Upper lobe of right lung (tissue), 1 donor: ENCODE measurements at regions not wholly inside any gene's neighbourhood (a gene's known extent, or its start where the extent isn't known, plus 50 kb on each side); places are given as distances from the start of the nearest gene placed in this dataset.

ENCODE experiments used
- ATAC-seq: fragments of 200-7000 bp; cut with Tn5 transposase; one replicate; pipeline ENCODE4 v1.9.1; 2020; ENCODE audit warnings: mild to moderate bottlenecking, moderate library complexity
- DNase-seq: peaks from one replicate; pipeline ENCODE4 v3.0.0-alpha.2; 2020
- H3K27ac ChIP-seq: fragments of 200-600 bp; one replicate; pipeline ENCODE4 v1.8.0; 2022
- H3K27me3 ChIP-seq: fragments of 200-600 bp; one replicate; pipeline ENCODE4 v1.8.0; 2022; ENCODE audit warnings: mild to moderate bottlenecking
- H3K36me3 ChIP-seq: fragments of 200-600 bp; one replicate; pipeline ENCODE4 v1.8.0; 2022
- H3K4me1 ChIP-seq: fragments of 200-600 bp; one replicate; pipeline ENCODE4 v1.8.0; 2022
- H3K4me3 ChIP-seq: fragments of 200-600 bp; one replicate; pipeline ENCODE4 v1.8.0; 2022; ENCODE audit warnings: mild to moderate bottlenecking
- H3K9me3 ChIP-seq: fragments of 200-600 bp; one replicate; pipeline ENCODE4 v1.8.0; 2022
- CTCF ChIP-seq: fragments of 200-600 bp; IDR thresholded peaks from one replicate; pipeline ENCODE4 v1.8.0; 2022; ENCODE audit warnings: antibody characterized with exemption
- intact Hi-C: fragments of 100-400 bp; cut with DNase I; formaldehyde crosslinking; loops from one replicate; pipeline ENCODE4 v1.11.0; 2022
- donor health status: DM: no; HTN: yes; CAD: no; lungs with severe emphysema.

- H3K4me1 ChIP-seq, result no peaks in the 10 kb centered on the region
- H3K27ac ChIP-seq, result no peak overlapping the region
- no peak for ATAC-seq
- no peaks in the 10 kb centered on the region for H3K27me3 ChIP-seq
- no peaks in the 10 kb centered on the region for H3K9me3 ChIP-seq
- TF ChIP-seq CTCF, result no peak
- no peak overlapping the region for H3K4me3 ChIP-seq
- DNase-seq, result no peak
- H3K36me3 ChIP-seq, result no peaks in the 10 kb centered on the region
- intact Hi-C loops, result no loop called here
These were observed 215.4 kb upstream of the DCN start for GRCh38 chr12:91397866-91398532.

GRCh38 chr12:91396293-91396692 lies 213.7 kb upstream of the DCN start:
- Histone ChIP-seq H3K27ac (no peak overlapping the region), H3K36me3 (no peaks in the 10 kb centered on the region), H3K27me3 (no peaks in the 10 kb centered on the region), H3K4me3 (no peak overlapping the region), H3K9me3 (no peaks in the 10 kb centered on the region), H3K4me1 (no peaks in the 10 kb centered on the region)
- ATAC-seq, result no peak
- no peak for DNase-seq
- no peak for TF ChIP-seq CTCF
- intact Hi-C loops, result no loop called here

- no peaks in the 10 kb centered on the region for H3K4me1 ChIP-seq
- H3K27me3 ChIP-seq, result no peaks in the 10 kb centered on the region
- H3K9me3 ChIP-seq, result no peaks in the 10 kb centered on the region
- intact Hi-C loops, result no loop called here
- ATAC-seq, result no peak
- no peak for DNase-seq
- no peaks in the 10 kb centered on the region for H3K36me3 ChIP-seq
- no peak overlapping the region for H3K27ac ChIP-seq
- H3K4me3 ChIP-seq, result no peak overlapping the region
- no peak for TF ChIP-seq CTCF
These were observed 213.1 kb upstream of the DCN start for GRCh38 chr12:91395628-91396135.

GRCh38 chr12:91394903-91395302 lies 212.3 kb upstream of the DCN start:
- ATAC-seq (no peak), DNase-seq (no peak)
- Histone ChIP-seq H3K27me3 (no peaks in the 10 kb centered on the region), H3K9me3 (no peaks in the 10 kb centered on the region), H3K4me3 (no peak overlapping the region), H3K36me3 (no peaks in the 10 kb centered on the region), H3K4me1 (no peaks in the 10 kb centered on the region), H3K27ac (no peak overlapping the region)
- TF ChIP-seq CTCF, result no peak
- intact Hi-C loops, result no loop called here

GRCh38 chr12:91388573-91388972 lies 206.0 kb upstream of the DCN start:
- no peaks in the 10 kb centered on the region for H3K4me1 ChIP-seq
- no peaks in the 10 kb centered on the region for H3K27me3 ChIP-seq
- no peak for DNase-seq
- H3K36me3 ChIP-seq, result no peaks in the 10 kb centered on the region
- no peak overlapping the region for H3K27ac ChIP-seq
- no peak for TF ChIP-seq CTCF
- no peaks in the 10 kb centered on the region for H3K9me3 ChIP-seq
- no peak overlapping the region for H3K4me3 ChIP-seq
- intact Hi-C loops, result no loop called here
- ATAC-seq, result no peak
